Gastrocnemius medialis (tissue), 4 donors: ENCODE measurements at regions not wholly inside any gene's neighbourhood (a gene's known extent, or its start where the extent isn't known, plus 50 kb on each side); places are given as distances from the start of the nearest gene placed in this dataset.
"Not testable (repeated sequence)": the region's sequence is repeated elsewhere in the genome, so short reads cannot be mapped to it uniquely, and the experiment has no call there.

ENCODE experiments used
- CTCF ChIP-seq, 5 experiments: fragments of 450-650 bp in 3 of 5; fragments of 200-600 bp in 2 of 5; sonication (generic) in 2 of 5; IDR thresholded peaks in 4 of 5; conservative IDR thresholded peaks in 1 of 5; 1 replicate in 4 of 5; 2 replicates in 1 of 5; pipeline ENCODE4 v1.5.1; 2016 to 2019; ENCODE audit warnings: antibody characterized with exemption in 5 of 5, mild to moderate bottlenecking in 3 of 5, moderate library complexity in 3 of 5
- POLR2A ChIP-seq, 2 donors: fragments of 450-650 bp; IDR thresholded peaks; one replicate each; pipeline ENCODE4 v1.6.1; 2017; ENCODE audit warnings: antibody characterized with exemption in 2 of 2, mild to moderate bottlenecking in 2 of 2, moderate library complexity in 2 of 2

DNA sequence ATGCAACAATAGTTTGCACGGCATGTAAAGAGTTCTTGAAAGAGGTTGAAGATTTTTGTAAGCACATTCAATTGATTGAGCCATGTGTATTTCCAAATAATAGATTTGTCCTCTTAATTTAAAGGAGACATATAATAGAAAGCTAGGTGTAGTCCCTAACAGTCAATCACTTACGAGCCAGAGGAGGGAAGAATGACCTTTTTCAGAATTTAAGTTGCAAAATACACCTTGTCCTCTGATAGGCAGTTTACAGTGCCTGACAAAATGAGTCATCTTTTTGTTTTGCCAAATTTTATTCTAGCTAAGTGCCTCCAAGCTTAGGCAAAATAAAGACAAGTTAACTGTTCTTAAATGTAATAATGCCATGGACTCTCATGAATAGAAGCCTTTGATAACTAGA, 88.3 kb upstream of the GOLGA6L4 start:
- TF ChIP-seq CTCF (IDR thresholded peaks at IDR 0.05 in 4 of 5, conservative IDR thresholded peaks at IDR 0.05 in 1 of 5); POLR2A (IDR thresholded peaks at IDR 0.05): not testable (repeated sequence)
